ENCODE measurements at regions not wholly inside any gene's neighbourhood (a gene's known extent, or its start where the extent isn't known, plus 50 kb on each side); places are given as distances from the start of the nearest gene placed in this dataset.
"Not testable (repeated sequence)": the region's sequence is repeated elsewhere in the genome, so short reads cannot be mapped to it uniquely, and the experiment has no call there.

DNA sequence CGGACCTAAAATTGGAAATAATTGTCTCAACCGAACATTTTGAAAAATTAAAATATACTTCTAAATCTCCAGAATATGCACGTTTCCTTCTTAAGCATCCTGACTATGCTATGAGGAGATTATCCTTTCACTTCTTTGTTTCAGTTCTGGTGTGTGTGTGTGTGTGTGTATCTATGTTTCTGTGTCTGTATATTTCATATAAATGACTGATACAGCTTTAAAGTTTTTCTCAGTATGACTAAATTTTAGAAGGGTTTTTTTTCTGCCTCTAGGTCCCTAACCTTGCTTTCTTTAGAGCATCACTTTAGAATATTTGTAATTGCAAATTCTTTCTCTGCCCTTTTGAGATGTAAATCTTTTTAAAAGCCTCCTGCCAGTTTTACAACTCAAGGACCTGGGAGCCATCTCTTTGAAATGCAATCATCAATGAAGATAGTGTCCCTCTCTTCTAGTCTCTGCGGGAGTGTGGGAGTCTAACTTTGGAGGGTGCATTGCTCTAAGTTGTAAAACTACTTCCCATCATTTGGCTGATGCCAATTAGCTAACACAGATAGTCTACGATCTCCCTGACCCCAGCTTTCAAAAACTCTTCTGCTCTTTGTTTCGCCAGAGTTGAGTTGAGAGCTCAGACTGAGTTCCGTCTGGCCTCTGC, 782.0 kb upstream of the ZWINT start:
- no peak for DNase-seq

DNA sequence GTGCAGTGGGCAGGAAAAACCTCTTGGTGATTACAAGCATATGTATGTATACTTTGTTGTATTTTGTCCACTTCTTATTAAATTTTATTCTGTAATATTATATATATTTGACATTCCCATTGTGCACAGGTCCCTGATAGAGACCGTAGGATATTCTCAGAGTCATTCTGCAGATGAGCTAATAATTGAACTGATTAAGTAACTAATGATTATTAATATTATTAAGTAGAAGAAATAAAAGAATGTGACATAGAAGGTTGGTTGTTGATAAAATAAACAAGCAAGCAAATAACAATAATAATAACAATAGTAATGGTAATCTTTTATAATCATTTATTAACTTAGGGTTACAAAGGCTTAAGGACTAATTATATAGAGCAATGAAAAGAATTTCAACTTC, 780.6 kb upstream of the ZWINT start:
- DNase-seq = no peak

DNA sequence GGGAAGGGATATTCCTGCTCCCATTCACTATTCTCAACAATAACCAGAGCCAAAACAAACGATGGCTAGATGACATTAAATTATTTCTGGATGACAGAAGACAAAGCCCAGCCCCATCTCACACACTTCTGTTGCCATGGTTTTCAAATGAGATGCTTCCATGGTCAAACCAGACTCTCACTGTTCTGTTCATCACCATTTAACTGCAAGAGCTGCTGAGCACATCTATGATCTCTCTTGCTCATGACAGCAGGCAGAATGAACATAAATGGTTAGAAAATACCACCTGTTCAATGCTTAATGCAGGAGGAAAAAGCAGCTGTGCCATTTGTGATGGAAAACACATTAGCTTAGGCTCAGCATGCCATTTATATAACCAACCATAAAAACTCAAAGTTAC, 758.6 kb upstream of the ZWINT start:
- DNase-seq = no peak

DNA sequence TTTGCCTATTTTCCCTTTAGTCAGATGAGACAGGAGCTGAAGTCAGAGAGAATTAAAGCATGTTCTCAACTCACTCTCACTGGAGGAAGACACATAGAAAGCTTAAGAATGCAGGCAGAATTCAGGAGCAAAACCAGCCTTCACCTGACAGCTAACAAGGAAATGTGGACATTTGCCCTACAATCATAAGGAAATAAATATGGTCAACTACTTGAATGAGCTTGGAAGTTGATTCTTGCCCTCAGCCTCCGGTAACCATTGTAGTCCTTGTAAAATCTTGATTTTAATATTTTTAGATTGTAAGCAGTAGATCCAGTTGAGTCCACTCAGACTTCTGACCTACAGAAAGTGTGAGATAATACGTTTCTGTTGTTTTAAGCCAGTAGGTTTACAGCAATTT, 752.5 kb upstream of the ZWINT start:
- DNase-seq = no peak

DNA sequence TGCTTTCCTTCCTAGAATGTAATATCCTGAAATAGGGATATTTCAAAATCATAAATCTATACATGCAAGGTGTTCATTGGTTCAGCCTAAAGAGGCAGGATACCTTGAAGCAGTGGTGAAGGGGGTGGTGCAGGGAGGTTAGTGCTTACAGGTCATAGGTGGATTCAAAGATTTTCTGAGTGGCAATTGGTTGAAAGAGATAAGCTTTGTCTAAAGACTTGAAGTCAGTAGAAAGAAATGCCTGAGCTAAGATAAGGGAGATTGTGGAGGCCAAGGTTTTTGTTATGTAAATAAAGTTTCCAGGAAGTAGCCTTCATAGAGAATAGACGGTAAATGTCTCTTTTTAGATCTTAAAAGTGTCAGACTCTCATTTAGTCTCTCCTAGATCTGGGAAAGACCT, 741.2 kb upstream of the ZWINT start:
- DNase-seq = no peak

DNA sequence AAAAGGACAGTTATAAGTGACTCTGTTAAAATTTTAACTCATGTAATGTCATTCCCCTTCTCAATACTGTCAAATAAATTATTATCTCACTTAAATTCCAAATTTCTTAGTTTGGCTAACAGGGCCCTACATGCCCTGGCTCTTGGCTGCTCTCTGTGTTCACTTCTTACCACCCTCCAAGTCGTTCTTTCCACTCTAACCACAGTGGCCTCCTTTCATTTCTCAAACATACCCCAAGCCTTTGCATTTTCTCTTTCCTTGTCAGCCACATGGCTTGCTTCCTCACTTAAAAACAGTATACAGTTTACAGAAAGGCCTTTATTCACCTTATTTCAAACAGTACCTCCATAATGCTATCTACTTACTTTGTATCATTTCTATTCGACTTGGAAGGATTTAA, 737.1 kb upstream of the ZWINT start:
- no peak for DNase-seq

DNA sequence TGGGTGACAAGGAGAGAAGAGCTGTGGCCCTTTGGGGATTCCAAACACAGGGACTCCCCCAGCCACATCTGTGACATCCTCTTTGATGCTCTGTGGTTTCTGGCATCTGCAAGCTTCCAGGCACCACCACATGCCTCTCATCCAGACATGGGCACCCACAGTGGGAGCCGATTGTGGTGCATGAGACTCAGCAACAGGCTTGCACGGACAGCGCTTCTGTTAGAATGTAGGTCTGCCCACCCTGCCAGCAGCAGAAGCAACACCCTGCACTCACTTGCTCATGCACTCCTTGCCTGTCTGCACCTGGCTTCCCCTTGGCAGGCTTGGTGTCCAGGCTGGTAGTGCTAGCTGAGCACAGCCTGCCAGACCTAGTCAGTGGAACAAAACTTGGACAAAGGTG, 735.0 kb upstream of the ZWINT start:
- no peak for DNase-seq

DNA sequence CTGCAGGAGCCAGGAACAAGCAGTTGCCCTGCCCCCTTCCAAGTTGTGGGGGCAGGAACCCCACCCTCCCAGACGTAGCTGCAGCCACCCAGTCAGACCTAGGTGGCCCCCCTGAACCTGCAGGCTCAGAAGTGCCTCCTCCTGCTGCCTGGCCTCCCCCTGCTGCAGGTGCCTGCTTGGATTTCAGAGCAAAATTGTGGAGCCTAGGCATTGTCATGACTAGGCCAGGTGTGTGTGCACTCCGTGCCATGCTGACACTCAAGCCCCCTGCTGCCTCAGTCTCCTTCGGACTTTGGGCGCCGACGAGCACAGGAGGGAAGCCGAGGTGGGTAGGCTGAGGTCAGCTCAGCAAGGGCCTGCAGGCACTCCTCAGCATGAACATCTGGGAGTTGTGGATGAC, 733.9 kb upstream of the ZWINT start:
- no peak for DNase-seq

DNA sequence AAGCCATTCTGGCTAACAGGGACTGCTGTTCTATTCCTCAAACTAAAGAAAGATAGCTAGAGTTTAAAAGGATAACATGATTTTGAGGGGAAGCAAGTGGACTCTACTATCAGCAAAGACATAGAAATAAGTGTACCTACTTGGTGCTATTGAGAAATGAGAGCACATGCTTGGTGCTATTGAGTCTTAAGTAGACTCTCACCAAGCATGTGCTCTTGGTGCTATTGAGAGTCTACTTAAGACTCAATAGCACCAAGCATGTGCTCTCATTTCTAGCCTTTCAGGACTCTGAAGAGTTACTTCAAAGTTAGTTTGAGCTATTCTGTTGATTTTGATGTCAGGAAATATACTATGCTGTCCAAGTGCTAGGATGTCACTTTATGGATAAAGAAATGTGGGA, 733.0 kb upstream of the ZWINT start:
- no peak for DNase-seq

DNA sequence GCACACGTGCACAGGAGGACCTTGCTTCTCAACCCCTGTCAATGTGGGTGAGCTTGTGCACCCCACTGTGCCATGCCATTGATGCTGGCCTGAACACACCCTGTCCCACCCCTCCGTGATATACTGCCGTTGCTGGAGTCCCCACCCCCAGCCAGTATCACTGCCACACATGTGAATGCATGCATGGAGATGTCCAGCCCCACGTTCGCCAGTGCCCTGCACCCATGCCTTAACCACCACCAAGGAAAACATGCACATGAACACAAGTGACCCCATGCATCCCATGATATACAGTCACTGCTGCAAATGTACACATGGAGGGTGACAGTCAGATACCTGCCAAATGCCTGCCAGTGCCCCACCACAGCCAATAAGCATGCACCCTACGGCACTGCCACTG, 692.5 kb upstream of the ZWINT start:
- DNase-seq = no peak

DNA sequence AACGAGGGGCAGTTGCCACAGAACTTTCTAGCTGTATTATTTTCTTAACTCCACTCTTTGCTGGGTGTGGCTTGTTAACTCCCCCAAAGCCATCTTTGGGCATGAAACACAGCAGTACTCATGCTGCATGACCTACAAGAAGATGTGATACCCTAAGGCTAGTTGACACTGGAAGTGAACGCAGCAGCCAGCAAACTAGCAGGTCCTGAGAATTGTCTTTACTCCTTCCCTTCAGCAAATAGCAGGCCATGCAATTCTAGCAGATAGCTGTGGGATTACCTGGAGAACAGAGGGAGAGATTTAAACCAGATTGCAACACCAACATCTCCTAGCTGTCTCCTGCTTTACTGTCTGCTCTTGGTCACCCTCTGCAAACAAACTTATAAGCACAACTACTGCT, 688.0 kb upstream of the ZWINT start:
- no peak for DNase-seq

DNA sequence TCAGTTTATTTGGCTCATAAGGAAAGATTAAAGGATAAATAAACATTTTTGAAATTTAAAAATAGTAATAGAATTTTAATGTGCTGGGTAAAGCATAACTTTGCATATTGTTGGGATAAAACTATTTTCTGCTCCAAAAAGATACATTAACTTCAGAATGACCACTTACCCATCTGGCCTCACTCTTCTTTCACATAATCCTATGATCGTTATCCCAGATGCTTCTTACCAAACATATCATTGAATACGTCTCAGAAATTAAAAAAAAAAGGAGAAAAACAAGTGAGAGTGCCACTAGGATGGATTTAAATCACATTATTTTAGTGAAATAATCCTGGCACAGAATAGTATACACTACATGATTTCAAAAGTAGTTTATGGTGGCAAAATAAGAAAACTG, 677.5 kb upstream of the ZWINT start:
- no peak for DNase-seq

DNA sequence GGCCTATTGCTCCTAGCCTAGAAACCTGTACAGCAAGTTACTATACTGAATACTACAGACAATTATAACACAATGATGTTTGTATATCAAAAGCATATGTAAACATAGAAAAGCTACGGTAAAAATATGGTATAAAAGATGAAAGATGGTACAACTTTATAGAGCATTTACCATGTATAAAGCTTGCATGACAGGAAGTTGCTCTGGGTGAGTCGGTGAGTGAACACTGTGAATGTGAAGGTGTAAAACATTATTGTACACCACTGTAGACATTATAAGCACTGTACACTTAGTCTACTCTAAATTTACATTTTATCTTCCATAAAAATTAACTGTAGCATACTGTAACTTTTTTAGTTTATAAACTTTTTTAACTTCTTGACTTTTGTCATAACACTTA, 674.3 kb upstream of the ZWINT start:
- DNase-seq = no peak

DNA sequence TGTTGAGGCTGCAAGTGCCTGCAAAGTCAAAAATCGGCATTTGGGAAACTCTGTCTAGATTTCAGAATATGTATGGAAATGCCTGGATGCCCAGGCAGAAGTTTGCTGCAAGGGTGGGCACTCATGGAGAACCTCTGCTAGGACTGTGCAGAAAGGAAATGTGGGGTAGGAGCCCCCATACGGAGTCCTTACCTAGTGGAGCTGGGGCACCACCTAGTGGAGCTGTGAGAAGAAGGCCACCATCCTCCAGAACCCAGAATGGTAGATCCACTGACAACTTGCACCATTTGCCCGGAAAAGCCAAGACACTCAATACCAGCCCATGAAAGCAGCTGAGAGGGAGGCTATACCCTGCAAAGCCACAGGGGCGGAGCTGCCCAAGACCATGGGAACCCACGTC, 671.2 kb upstream of the ZWINT start:
- not testable (repeated sequence) for DNase-seq

DNA sequence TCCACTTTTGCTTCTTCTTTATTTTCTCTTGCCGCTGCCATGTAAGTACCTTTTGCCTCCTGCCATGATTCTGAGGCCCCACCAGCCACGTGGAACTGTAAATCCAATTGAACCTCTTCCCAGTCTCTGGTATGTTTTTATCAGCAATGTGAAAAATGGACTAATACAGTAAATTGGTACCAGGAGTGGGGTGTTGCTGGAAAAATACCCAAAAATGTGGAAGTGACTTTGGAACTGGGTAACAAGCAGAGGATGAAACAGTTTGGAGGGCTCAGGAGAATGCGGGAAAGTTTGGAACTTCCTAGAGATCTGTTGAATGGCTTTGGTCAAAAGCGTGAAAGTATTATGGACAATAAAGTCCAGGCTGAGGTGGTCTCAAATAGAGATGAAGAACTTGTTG, 670.3 kb upstream of the ZWINT start:
- no peak for DNase-seq

DNA sequence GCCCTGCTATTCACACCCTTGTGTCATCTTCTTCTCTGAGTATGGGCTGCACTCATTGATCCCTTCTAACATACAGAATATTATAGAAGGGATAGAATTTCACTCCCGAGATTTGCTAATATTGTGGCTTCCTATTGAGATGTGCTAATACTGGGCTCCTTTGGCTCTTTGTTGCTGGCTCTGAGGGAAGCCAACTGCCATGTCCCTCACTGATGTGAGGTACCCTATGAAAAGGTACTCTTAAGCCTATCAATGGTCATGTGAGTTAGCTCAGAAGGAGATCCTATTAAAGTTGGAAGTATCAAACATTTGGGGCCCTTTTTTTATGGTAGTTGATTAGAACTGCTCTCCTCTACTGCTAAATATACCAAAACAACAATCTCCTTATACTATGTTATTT, 665.2 kb upstream of the ZWINT start:
- no peak for DNase-seq

DNA sequence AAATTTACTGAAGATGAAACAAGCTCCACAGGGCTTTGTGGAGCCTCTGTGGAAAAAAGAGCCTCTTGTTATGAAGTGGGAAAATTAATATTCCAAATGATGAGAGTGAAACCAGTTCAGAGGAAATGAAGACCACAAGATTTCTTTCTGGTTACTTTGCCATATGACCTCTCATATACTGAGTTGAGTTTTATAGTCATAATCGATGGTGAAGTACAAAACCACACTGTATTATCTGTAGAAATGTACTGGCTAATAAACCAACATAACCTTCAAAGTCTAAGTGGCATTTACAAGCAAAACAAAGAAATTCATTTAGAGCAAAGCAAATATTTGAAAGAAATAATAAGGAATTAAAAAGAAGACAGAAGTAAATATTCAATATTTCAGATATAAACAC, 662.6 kb upstream of the ZWINT start:
- DNase-seq = no peak

DNA sequence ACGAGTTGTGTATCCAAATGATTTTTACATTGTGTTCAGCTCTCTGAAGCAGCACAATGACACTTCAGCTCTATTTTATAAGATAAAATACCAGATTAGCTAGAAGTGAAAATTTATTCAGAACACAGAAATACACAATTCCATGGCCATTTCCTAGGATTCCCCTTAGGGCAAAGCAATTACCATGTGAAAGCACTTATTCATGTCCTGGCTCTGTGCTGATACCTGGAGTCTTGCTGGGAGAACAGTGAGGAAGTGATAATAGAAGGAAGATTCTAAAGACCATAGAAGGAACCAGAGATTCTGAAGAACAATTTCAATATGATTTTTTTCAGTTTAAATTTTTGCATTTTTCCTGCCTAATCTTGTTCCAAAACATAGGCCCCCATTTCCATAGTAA, 657.4 kb upstream of the ZWINT start:
- no peak for DNase-seq

DNA sequence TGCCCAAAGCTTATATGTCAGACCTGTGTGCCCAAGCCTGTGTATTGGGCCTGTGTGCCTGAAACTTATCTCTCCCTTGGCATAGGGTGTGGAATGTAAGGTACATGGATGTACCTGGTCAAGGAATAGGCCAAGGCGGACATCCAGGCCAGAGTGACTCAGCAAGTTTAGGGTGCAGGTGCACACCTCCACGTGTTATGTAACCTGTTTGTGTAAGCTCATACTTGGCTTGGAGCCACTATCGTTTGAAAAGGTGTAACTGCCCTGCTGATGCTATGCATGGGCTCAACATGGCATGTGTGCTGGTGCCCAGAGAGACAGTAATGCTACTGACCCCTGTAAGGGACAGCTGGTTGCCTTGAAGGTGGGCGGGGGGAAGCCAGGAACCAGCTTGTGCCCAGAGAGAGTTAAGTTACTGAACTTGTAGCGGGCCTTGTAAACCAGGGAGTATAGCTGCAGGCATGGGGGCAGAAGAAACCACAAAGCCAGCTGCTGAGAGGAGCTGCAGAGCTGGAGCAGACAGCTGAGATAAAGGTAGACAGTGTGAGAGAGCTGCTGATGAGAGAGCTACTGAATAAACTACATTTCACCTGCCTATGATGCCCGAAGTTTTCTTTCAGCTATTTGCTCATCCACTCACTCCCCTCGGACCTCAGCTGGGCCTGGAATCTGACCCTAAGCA, 656.4 kb upstream of the ZWINT start:
- no peak for DNase-seq

DNA sequence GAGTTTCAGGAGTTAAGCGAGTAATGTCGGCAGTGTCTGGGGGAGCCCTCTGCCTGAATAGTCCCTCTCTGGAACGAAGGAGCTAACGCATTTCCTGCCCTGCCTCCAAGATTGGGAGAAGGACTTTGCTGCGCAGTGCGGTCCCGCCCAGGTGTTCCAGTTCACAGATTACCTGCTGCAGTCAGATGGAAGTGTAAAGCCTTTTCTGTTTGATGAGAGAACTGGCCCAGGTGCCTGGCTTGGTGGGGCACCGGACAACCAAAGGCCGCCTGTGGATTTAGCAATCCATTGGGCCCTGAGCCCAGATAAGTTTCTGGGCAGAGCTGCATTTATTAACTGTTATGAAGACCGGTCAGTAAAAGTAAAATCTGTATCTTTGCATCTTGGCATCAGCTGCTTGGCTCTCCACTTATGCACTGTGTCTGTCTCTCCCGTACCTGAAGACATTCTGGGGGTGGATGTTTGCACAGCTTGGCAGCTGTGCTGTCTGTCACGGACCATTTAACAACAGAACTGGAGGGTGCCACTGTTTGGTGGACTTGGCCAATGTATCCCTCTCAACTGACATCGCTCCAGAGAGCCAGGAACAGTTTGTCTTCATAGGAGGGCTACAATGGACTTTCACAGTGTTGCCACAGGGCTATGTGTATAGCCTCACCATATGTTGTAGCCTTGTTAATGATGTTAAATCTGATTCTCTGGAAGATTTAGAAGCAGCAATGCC, 654.7 kb upstream of the ZWINT start:
- DNase-seq = no peak

DNA sequence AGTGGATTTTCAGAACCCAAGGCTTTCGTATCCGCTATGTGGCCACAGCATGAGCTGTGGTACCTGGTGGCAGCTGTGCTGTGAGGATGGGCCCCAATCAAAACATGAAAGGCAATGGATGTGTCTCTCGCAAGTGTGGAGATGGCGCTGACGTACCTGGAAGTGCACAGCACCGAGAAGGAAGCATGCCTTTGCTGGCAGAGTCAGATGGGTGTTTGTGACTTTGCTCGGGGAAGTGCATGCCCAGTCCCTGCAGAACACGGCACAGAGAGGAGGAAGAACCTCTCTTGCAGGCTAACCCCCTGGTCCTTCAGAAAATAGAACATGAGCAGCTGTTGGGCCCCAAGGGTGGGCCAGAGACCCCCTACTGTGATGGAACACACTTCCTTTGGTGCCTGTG, 654.1 kb upstream of the ZWINT start:
- no peak for DNase-seq

DNA sequence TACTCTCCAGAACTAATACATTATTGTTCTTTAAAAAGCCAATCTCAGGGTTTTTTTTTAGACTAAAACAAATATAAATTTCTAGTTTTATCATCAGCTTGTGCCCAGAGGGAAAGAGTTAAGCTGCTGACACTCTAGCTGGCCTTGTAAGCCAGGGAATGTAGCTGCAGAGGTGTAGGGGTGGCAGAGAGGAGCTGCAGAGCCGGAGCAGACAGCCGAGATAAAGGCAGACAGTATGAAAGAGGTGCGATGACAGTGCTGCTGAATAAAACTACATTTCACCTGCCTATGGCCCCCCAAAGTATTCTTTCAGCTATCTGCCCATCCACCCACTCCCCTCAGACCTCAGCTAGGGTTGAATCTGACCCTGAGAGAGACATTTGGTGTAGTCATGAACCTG, 653.7 kb upstream of the ZWINT start:
- DNase-seq = no peak

DNA sequence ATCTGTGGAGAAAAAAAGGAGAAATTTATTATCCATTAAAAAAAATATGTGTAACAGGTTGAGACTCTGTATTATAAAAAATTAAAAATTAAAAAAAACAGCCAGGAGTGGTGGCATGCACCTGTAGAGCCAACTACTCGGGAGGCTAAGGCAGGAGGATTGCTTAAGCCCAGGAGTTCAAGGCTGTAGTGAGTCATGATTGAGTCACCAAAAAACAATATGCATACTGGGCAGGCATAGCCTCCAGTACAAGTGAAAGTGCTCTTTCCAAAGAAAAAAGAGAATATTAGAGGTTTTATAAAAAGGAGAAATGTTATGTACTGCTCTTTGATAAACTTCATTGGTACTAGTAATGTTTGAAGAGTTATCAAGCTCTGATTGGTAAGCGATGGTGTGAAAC, 647.1 kb upstream of the ZWINT start:
- DNase-seq = no peak

DNA sequence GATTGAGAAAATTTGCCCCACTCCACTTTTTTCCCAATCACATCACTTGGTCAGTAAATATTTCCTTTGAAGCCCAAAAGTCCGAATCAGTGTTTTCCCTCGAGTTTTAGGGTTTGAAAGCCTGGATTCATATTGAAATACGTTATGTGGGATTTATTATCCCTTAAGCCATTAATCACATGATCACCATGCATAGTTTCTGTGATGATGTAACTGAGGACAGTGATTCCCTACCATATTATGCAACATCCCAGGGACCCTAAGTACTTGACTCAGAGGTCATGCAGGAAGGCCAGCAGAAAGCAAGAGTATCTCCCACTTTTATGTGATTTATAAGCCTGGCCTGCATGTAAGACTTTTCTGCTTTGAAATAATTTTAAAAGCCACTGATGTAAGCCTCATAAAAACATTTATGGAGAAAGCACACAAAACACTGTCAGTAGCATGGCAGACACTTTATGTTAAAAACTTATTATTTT, 630.6 kb upstream of the ZWINT start:
- no peak for DNase-seq
